ENCODE measurements at regions not wholly inside any gene's neighbourhood (a gene's known extent, or its start where the extent isn't known, plus 50 kb on each side); places are given as distances from the start of the nearest gene placed in this dataset.
A peak's percentile ranks its signal among the peaks of the same experiment; 100 is the strongest.

GRCh38 chr18:57974585-57975265 is 69.3 kb upstream of the NEDD4L start:
- no peaks in the 10 kb centered on the region for H3K27me3 ChIP-seq (ENCODE audit: control insufficient read depth, insufficient read depth, low read length)
- DNase-seq, result no peak
- 86% methylated on average over 4 of the region's 6 CpGs for WGBS (ENCODE audit: insufficient coverage)
- H3K9me3 ChIP-seq (replicated peaks; ENCODE audit: control insufficient read depth, low read depth, low read length), result no peaks in the 10 kb centered on the region
- no peaks in the 10 kb centered on the region for H3K4me1 ChIP-seq (ENCODE audit: control insufficient read depth, insufficient read depth, low read length)
- H3K27ac ChIP-seq (ENCODE audit: low read length), result no peak overlapping the region
- H3K4me3 ChIP-seq (ENCODE audit: low read length), result no peak overlapping the region
- no peaks in the 10 kb centered on the region for H3K36me3 ChIP-seq (ENCODE audit: control insufficient read depth, insufficient read depth, low read length)

DNA sequence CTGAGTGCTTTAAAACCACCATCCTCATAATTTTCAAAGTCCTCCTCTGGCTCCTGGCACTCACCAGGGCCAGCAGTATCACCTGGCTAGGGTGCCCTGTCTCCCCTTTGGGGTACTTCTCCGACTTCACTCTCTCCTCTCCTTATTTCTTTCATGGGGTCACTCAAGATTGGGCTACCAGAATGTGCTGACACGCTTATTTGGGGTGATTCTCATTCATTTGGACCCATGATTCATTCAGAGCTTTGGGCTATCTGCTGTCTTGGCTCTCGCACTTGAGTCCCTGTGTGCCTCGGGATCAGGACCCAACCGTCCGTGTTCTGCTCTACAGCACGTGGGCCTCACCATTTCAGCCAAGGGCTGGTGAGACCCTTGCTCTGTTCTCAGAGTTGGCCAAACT is 70.1 kb upstream of the NEDD4L start:
- Histone ChIP-seq H3K36me3 (ENCODE audit: control insufficient read depth, insufficient read depth, low read length) (no peaks in the 10 kb centered on the region), H3K27ac (ENCODE audit: low read length) (no peak overlapping the region), H3K9me3 (replicated peaks; ENCODE audit: control insufficient read depth, low read depth, low read length) (no peaks in the 10 kb centered on the region), H3K4me3 (ENCODE audit: low read length) (no peak overlapping the region), H3K27me3 (ENCODE audit: control insufficient read depth, insufficient read depth, low read length) (no peaks in the 10 kb centered on the region), H3K4me1 (ENCODE audit: control insufficient read depth, insufficient read depth, low read length) (no peaks in the 10 kb centered on the region)
- 85% methylated on average over 7 of the region's 7 CpGs for WGBS (ENCODE audit: insufficient coverage)
- no peak for DNase-seq

DNA sequence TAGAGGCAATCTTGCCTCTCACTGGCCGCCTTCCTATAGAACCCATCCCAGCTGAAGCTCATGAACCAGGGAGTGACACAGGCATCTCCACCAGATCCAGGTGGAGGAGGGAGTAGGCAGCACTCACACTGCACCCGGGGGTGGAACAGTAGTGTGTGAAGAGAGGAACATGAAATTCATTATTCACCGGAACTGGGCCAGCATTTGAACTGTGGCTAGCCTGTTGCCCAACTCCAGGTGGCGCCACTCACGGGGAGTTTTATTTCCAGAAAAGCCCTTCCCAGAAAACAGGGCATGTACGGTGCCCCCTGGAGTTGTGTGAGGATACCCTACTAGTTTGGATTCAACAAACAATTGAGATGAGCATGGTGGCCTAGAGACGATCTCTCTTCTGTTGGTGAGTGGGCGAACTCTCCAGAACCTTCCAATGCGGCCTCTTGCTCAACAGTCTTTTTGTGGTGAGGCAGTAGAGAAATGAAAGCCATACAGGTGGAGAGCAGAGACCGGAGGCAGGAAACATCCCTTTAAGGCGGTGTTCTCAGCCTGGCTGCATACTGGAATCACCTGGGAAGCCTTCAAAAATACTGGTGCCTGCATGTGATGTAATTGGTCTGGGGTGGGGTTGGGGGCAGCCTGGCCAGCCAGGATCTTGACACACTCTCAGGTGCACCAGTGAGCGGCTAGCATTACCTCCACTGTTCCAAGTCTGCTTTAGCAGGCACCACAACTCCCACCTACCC is 73.5 kb upstream of the NEDD4L start:
- Histone ChIP-seq H3K36me3 (ENCODE audit: control insufficient read depth, insufficient read depth, low read length) (no peaks in the 10 kb centered on the region), H3K27ac (ENCODE audit: low read length) (no peak overlapping the region), H3K9me3 (replicated peaks; ENCODE audit: control insufficient read depth, low read depth, low read length) (no peaks in the 10 kb centered on the region), H3K4me3 (ENCODE audit: low read length) (no peak overlapping the region), H3K27me3 (ENCODE audit: control insufficient read depth, insufficient read depth, low read length) (no peaks in the 10 kb centered on the region), H3K4me1 (ENCODE audit: control insufficient read depth, insufficient read depth, low read length) (no peaks in the 10 kb centered on the region)
- no peak for DNase-seq
- WGBS (ENCODE audit: insufficient coverage), result 82% methylated on average over 6 of the region's 12 CpGs

DNA sequence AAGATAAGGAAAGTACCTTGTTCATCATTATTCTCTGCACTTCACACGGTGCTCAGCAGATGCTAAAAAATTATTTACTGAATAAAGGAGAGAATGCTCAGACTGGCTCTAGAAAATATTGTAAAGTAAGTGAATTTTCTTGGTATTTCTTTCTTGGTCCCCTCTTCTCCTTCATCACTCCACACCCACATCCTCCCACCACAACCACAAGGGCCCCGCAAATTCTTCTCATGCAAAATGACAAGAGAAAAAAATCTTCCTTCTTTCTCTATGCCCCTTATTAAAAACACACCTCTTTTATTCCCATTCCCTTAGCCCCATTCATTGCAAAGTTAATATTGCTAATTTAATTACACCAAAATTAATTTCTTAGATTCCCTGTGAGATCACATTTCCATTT is 74.2 kb upstream of the NEDD4L start:
- Histone ChIP-seq H3K9me3 (replicated peaks; ENCODE audit: control insufficient read depth, low read depth, low read length) (no peaks in the 10 kb centered on the region), H3K27ac (ENCODE audit: low read length) (no peak overlapping the region), H3K27me3 (ENCODE audit: control insufficient read depth, insufficient read depth, low read length) (no peaks in the 10 kb centered on the region), H3K4me3 (ENCODE audit: low read length) (no peak overlapping the region), H3K4me1 (ENCODE audit: control insufficient read depth, insufficient read depth, low read length) (no peaks in the 10 kb centered on the region), H3K36me3 (ENCODE audit: control insufficient read depth, insufficient read depth, low read length) (no peaks in the 10 kb centered on the region)
- 75% methylated on average over 1 of the region's 2 CpGs for WGBS (ENCODE audit: insufficient coverage)
- DNase-seq, result no peak

DNA sequence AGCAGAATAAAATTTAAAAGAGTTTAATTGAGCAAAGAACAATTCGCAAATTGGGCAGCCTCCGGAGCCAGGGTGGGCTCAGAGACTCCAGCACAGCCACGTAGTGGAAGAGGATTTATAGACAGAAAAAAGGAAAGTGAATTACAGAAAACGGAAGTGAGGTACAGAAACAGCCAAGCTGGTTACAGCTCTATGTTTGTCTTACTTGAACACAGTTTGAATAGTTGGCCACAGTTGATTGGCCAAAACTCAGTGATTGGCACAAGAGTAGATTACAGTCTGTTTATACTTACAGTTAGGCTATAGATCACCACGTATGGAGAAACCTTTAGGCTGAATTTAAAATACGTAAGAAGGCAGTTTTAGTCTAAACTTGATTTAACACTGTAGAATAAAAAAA is 78.8 kb upstream of the NEDD4L start:
- Histone ChIP-seq H3K9me3 (replicated peaks; ENCODE audit: control insufficient read depth, low read depth, low read length) (no peaks in the 10 kb centered on the region), H3K4me3 (ENCODE audit: low read length) (no peak overlapping the region), H3K27ac (ENCODE audit: low read length) (no peak overlapping the region), H3K27me3 (ENCODE audit: control insufficient read depth, insufficient read depth, low read length) (no peaks in the 10 kb centered on the region), H3K36me3 (ENCODE audit: control insufficient read depth, insufficient read depth, low read length) (no peaks in the 10 kb centered on the region), H3K4me1 (ENCODE audit: control insufficient read depth, insufficient read depth, low read length) (no peaks in the 10 kb centered on the region)
- no peak for DNase-seq
- 88% methylated on average over 4 of the region's 6 CpGs for WGBS (ENCODE audit: insufficient coverage)

- no peaks in the 10 kb centered on the region for H3K4me1 ChIP-seq (ENCODE audit: control insufficient read depth, insufficient read depth, low read length)
- no CpG with 5 or more reads among the region's 1 CpG for WGBS (ENCODE audit: insufficient coverage)
- H3K4me3 ChIP-seq (ENCODE audit: low read length), result no peak overlapping the region
- no peak for DNase-seq
- no peaks in the 10 kb centered on the region for H3K36me3 ChIP-seq (ENCODE audit: control insufficient read depth, insufficient read depth, low read length)
- no peak overlapping the region for H3K27ac ChIP-seq (ENCODE audit: low read length)
- H3K27me3 ChIP-seq (ENCODE audit: control insufficient read depth, insufficient read depth, low read length), result no peaks in the 10 kb centered on the region
- H3K9me3 ChIP-seq (replicated peaks; ENCODE audit: control insufficient read depth, low read depth, low read length), result no peaks in the 10 kb centered on the region
Measured at GRCh38 chr18:57961876-57962505, 82.0 kb upstream of the NEDD4L start.

GRCh38 chr18:57961411-57961810 is 82.6 kb upstream of the NEDD4L start:
- H3K36me3 ChIP-seq (ENCODE audit: control insufficient read depth, insufficient read depth, low read length), result no peaks in the 10 kb centered on the region
- H3K27ac ChIP-seq (ENCODE audit: low read length), result no peak overlapping the region
- H3K9me3 ChIP-seq (replicated peaks; ENCODE audit: control insufficient read depth, low read depth, low read length), result no peaks in the 10 kb centered on the region

DNA sequence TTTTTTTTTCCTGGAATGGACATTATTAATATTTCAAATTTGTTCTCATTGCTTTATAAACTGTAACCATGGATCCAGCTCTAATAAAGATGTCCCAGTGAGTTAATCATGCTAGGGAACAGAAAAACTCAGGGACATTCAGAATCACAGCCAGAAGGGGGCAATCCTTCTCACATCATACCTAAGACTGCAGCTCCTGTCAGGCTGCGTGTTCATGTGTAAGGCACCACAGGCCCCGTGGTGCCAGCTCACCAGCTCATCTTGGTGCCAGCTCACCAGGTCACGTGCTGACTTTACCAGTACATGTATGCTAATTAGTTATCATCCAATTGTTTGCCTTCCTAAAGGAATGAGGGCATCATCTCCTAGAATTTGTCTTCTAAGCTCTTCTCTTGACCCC is 84.7 kb upstream of the NEDD4L start:
- no peak overlapping the region for H3K27ac ChIP-seq (ENCODE audit: low read length)
- H3K27me3 ChIP-seq (ENCODE audit: control insufficient read depth, insufficient read depth, low read length), result no peaks in the 10 kb centered on the region
- H3K4me1 ChIP-seq (ENCODE audit: control insufficient read depth, insufficient read depth, low read length), result no peaks in the 10 kb centered on the region
- no CpG with 5 or more reads among the region's 3 CpGs for WGBS (ENCODE audit: insufficient coverage)
- DNase-seq, result peak; percentile 14
- H3K4me3 ChIP-seq (ENCODE audit: low read length), result no peak overlapping the region
- no peaks in the 10 kb centered on the region for H3K36me3 ChIP-seq (ENCODE audit: control insufficient read depth, insufficient read depth, low read length)
- H3K9me3 ChIP-seq (replicated peaks; ENCODE audit: control insufficient read depth, low read depth, low read length), result no peaks in the 10 kb centered on the region

More at GRCh38 chr18:57961411-57961810, 82.6 kb upstream of the NEDD4L start:
- Histone ChIP-seq H3K4me1 (ENCODE audit: control insufficient read depth, insufficient read depth, low read length) (no peaks in the 10 kb centered on the region), H3K27me3 (ENCODE audit: control insufficient read depth, insufficient read depth, low read length) (no peaks in the 10 kb centered on the region), H3K4me3 (ENCODE audit: low read length) (no peak overlapping the region)
- no peak for DNase-seq

DNA sequence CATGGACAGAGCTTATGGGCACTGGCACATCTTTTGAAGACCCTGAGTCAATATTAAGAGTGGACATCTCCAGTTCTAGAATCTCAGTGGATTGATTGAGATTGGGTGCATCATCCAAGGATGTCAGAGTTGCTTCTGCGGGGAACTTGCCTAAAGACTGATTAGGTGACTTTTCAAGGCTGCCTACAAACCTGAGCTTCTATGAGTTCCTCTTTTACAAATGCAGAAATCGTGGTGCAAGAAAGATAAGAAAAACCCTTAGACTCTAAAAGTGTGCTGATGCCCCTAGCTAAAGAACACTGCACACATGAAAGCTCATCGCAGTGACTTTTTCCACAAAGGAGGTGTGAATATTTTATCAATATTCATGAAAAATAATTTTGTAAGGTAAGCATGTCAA is 86.8 kb upstream of the NEDD4L start:
- no CpG with 5 or more reads among the region's 3 CpGs for WGBS (ENCODE audit: insufficient coverage)
- DNase-seq, result no peak
- Histone ChIP-seq H3K4me3 (ENCODE audit: low read length) (no peak overlapping the region), H3K9me3 (replicated peaks; ENCODE audit: control insufficient read depth, low read depth, low read length) (no peaks in the 10 kb centered on the region), H3K27ac (ENCODE audit: low read length) (no peak overlapping the region), H3K4me1 (ENCODE audit: control insufficient read depth, insufficient read depth, low read length) (no peaks in the 10 kb centered on the region), H3K36me3 (ENCODE audit: control insufficient read depth, insufficient read depth, low read length) (no peaks in the 10 kb centered on the region), H3K27me3 (ENCODE audit: control insufficient read depth, insufficient read depth, low read length) (no peaks in the 10 kb centered on the region)

DNA sequence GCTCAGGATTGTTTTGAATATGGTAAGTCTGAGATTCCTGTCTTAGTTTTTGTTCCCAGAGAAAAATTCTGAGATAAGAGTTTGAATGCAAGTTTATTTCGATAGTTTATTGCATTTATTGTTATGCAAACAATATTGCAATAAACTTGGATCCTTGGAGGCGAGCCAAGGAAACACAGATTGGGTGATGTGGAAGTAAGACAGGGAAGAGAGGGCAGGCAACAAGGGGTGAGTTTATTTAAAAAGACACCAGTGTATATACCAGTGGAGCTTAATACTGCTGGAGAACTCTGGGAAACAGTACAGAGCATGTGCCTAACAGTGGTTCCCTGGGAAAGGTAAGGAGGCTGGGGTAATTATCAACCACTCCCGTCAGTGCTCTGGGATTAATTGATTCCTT is 87.5 kb upstream of the NEDD4L start:
- Histone ChIP-seq H3K4me3 (ENCODE audit: low read length) (no peak overlapping the region), H3K27me3 (ENCODE audit: control insufficient read depth, insufficient read depth, low read length) (no peaks in the 10 kb centered on the region), H3K4me1 (ENCODE audit: control insufficient read depth, insufficient read depth, low read length) (no peaks in the 10 kb centered on the region), H3K9me3 (replicated peaks; ENCODE audit: control insufficient read depth, low read depth, low read length) (no peaks in the 10 kb centered on the region), H3K27ac (ENCODE audit: low read length) (no peak overlapping the region), H3K36me3 (ENCODE audit: control insufficient read depth, insufficient read depth, low read length) (no peaks in the 10 kb centered on the region)
- WGBS (ENCODE audit: insufficient coverage), result 73% methylated on average over 2 of the region's 3 CpGs
- DNase-seq, result no peak
